Common myeloid progenitor, CD34-positive (primary cell): ENCODE measurements at regions not wholly inside any gene's neighbourhood (a gene's known extent, or its start where the extent isn't known, plus 50 kb on each side); places are given as distances from the start of the nearest gene placed in this dataset.

Experiments
- CTCF ChIA-PET: fragments of 350-600 bp; sonication (Branson Sonifier 250); formaldehyde crosslinking; loops from one replicate; lab custom pipeline; 2021; ENCODE audit warnings: antibody characterized with exemption; lab: Charles Lee
- POLR2A ChIA-PET: fragments of 350-600 bp; sonication (Branson Sonifier 250); formaldehyde crosslinking; loops from one replicate; lab custom pipeline; 2021; ENCODE audit warnings: antibody characterized with exemption; lab: Charles Lee
- DNase-seq, 3 donors: peaks; one replicate each; pipeline versions ENCODE4 v3.0.0 to v3.0.0-alpha.2; 2013
- H3K27ac ChIP-seq, 2 experiments: 1 replicate in 1 of 2; 2 replicates in 1 of 2; pipeline ENCODE4 v1.7.0; 2013; ENCODE audit warnings: inconsistent platforms in 2 of 2, low read length in 2 of 2, mild to moderate bottlenecking in 2 of 2, low read depth in 1 of 2, moderate library complexity in 1 of 2; ENCODE audit not compliant: severe bottlenecking in 2 of 2, insufficient read depth in 1 of 2, poor library complexity in 1 of 2
- H3K27me3 ChIP-seq, 5 experiments: replicated peaks in 2 of 5; 1 replicate in 3 of 5; 2 replicates in 2 of 5; pipeline versions ENCODE4 v1.6.1 to v1.7.0; 2013; ENCODE audit warnings: low read length in 4 of 5, mild to moderate bottlenecking in 2 of 5, moderate library complexity in 2 of 5, inconsistent platforms in 1 of 5; ENCODE audit not compliant: insufficient read depth in 5 of 5, control insufficient read depth in 4 of 5
- H3K36me3 ChIP-seq, 4 experiments: 1 replicate in 2 of 4; 2 replicates in 2 of 4; pipeline versions ENCODE4 v1.6.1 to v1.7.0; 2013; ENCODE audit warnings: low read length in 3 of 4, control low read depth in 1 of 4, mild to moderate bottlenecking in 1 of 4; ENCODE audit not compliant: control insufficient read depth in 4 of 4, insufficient read depth in 4 of 4
- H3K4me1 ChIP-seq, 4 experiments: 1 replicate in 3 of 4; 2 replicates in 1 of 4; pipeline versions ENCODE4 v1.6.1 to v1.7.1; 2013; ENCODE audit warnings: low read length in 3 of 4, mild to moderate bottlenecking in 3 of 4, control low read depth in 1 of 4, inconsistent platforms in 1 of 4, moderate library complexity in 1 of 4; ENCODE audit not compliant: control insufficient read depth in 4 of 4, insufficient read depth in 4 of 4; ENCODE audit errors: control extremely low read depth in 1 of 4
- H3K4me3 ChIP-seq, 7 experiments: 1 replicate in 4 of 7; 2 replicates in 3 of 7; pipeline versions ENCODE4 v1.5.1 to v1.7.0; 2013; ENCODE audit warnings: mild to moderate bottlenecking in 7 of 7, low read length in 6 of 7, moderate library complexity in 6 of 7, inconsistent platforms in 2 of 7, low read depth in 2 of 7, control low read depth in 1 of 7; ENCODE audit not compliant: insufficient read depth in 4 of 7, control insufficient read depth in 1 of 7; ENCODE audit errors: extremely low read depth in 1 of 7
- H3K9me3 ChIP-seq, 5 experiments: 1 replicate in 4 of 5; 2 replicates in 1 of 5; pipeline versions ENCODE4 v1.6.1 to v1.7.1; 2013; ENCODE audit warnings: low read length in 4 of 5, mild to moderate bottlenecking in 2 of 5, inconsistent platforms in 1 of 5, low read depth in 1 of 5, moderate library complexity in 1 of 5; ENCODE audit not compliant: control insufficient read depth in 4 of 5, insufficient read depth in 2 of 5; ENCODE audit errors: control extremely low read depth in 1 of 5
- WGBS: methylation state at CpG from one replicate; pipeline ENCODE4 v1.1.5; 2013; ENCODE audit not compliant: insufficient coverage; 5-methylcytosine and 5-hydroxymethylcytosine counted together

DNA sequence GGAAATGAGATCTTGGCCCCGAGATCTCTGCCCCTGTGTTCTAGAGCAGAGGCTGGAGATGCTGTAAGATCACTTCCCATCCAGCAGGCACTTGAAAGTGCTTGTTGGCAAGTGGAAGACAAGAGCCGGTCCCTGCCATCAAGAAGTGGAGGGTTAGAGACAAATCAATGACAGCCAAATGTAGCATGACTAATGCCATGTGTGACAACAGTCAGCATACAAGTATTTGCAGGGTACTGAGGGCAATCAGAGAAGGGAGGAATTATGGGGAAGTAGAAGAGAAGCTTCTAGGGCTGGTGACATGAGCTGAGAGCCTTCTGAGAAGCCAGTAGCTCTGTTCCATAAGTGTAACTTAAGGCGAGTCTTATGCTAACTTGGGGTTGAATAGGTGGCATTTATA is 58.6 kb downstream of the TMEM17 start:
- no peaks in the 10 kb centered on the region for H3K36me3 ChIP-seq
- H3K27ac ChIP-seq: no peak overlapping the region
- no peak overlapping the region for H3K4me3 ChIP-seq
- no peaks in the 10 kb centered on the region for H3K4me1 ChIP-seq
- ChIA-PET CTCF (interaction anchor here (1.0 to 1.9 kb wide), 4 partner anchors 7 to 14 kb away, joined by 3 to 13 read pairs (median 4); no protein-coding TSS in a partner anchor), POLR2A (no interaction called here)
- DNase-seq: no peak
- H3K27me3 ChIP-seq: no peaks in the 10 kb centered on the region
- no peaks in the 10 kb centered on the region for H3K9me3 ChIP-seq
- 100% methylated on average over 2 of the region's 3 CpGs for WGBS

DNA sequence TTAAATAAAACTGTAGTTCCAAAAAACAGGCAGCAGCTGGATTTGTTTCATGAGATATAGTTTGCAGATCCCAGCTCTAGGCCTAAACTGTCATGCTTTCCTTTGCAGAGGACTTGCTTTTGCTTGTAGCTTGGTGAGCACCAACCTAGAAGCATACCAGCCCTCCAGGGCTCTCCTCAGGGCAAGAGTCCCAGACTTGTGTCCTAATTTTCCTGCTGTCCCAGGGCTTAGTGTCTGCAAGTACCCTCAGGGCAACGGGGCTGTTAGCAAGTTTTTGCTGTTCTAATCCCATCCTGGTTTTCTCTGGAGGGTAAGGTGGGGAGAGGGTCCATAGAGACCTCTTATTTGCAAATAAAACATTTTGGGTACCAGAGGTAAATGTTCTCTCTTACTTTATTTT is 59.5 kb downstream of the TMEM17 start:
- Histone ChIP-seq H3K27me3 (no peaks in the 10 kb centered on the region), H3K27ac (no peak overlapping the region), H3K9me3 (no peaks in the 10 kb centered on the region), H3K4me1 (no peaks in the 10 kb centered on the region), H3K4me3 (no peak overlapping the region), H3K36me3 (no peaks in the 10 kb centered on the region)
- WGBS: no CpG with 5 or more reads among the region's 1 CpG
- DNase-seq: no peak
- POLR2A ChIA-PET: no interaction called here
- CTCF ChIA-PET: interaction anchor here (1.0 to 1.4 kb wide), 2 partner anchors 9 to 13 kb away, joined by 3 read pairs; no protein-coding TSS in a partner anchor

DNA sequence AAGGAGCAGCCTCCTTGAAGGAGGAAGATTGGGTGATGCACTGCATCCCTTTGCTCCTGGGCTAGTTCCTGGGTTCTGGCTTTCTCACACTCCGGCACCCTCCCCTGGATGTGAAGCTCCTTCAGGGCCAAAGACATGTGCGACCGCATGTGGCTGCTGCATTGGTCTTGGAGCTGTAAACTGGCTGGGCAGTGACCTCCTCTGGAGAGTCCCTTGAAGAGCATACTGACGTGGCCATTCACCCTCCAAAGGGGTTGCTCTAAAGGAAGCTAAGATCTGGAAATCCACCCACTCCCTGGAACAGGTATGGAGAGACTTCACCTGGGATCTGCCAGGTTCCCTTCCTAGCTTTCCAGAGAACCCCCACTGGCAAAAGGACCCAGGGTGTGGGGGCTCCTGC is 62.1 kb downstream of the TMEM17 start:
- POLR2A ChIA-PET: no interaction called here

DNA sequence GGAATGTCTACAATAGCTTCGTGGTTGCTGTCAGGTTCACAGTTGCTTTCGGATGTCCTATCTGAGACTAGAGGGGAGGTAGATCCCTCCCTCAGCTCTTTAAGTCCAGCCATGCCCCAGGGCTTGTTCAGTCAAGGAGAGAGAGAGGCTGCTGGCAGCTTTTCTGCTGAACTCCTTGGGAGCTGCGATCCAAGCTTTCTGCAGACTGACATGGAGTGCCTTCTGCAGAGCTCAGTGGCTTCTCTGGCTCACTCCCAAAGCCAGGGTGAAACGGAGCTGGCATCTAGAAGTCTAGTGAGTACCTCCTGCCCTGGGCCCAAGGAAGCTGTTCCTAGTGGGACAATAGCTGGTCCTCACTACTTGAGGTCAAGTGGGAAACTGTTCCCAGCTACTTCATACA is 62.5 kb downstream of the TMEM17 start:
- no peak overlapping the region for H3K27ac ChIP-seq
- 100% methylated on average over 4 of the region's 4 CpGs for WGBS
- no peaks in the 10 kb centered on the region for H3K27me3 ChIP-seq
- ChIA-PET CTCF (interaction anchor here (1.3 to 1.9 kb wide), 2 partner anchors 11 to 14 kb away, joined by 6 to 11 read pairs; no protein-coding TSS in a partner anchor), POLR2A (no interaction called here)
- peaks cover 0 to 4% (median 0%) of the 10 kb centered on the region in 4 experiments for H3K36me3 ChIP-seq
- no peaks in the 10 kb centered on the region for H3K9me3 ChIP-seq
- no peaks in the 10 kb centered on the region for H3K4me1 ChIP-seq
- no peak for DNase-seq
- H3K4me3 ChIP-seq: no peak overlapping the region

More for the DNA sequence above, 62.1 kb downstream of the TMEM17 start:
- no peaks in the 10 kb centered on the region for H3K9me3 ChIP-seq
- H3K36me3 ChIP-seq: peaks cover 0 to 4% (median 0%) of the 10 kb centered on the region in 4 experiments
- H3K27me3 ChIP-seq: no peaks in the 10 kb centered on the region
- DNase-seq: no peak
- H3K4me3 ChIP-seq: no peak overlapping the region
- no peaks in the 10 kb centered on the region for H3K4me1 ChIP-seq
- CTCF ChIA-PET: interaction anchor here (1.9 kb wide), 1 partner anchor 13 kb away, joined by 11 read pairs; no protein-coding TSS in a partner anchor
- H3K27ac ChIP-seq: no peak overlapping the region
- 97% methylated on average over 4 of the region's 4 CpGs for WGBS

DNA sequence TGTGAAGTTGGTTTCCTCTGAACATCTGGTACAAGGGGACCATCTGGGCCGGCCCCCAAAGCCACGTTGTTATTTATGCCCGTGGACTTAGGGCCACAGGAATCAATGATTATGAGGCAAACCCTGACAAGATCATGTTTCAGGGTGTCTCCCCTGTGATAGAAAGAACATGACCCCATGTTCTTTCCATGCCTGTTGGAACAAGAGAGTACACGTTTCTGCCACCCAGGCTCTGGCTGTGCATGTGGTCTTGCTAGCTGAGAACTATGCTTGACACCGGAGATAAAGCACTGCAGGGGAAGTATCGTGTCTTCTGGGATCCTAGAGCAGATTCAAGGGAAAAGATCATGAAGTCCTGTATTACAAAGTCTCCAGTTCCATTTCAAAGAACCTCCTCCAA is 64.2 kb downstream of the TMEM17 start:
- H3K4me1 ChIP-seq: no peaks in the 10 kb centered on the region
- peaks cover 0 to 4% (median 0%) of the 10 kb centered on the region in 4 experiments for H3K36me3 ChIP-seq
- WGBS: 96% methylated on average over 6 of the region's 6 CpGs
- no peak for DNase-seq
- H3K27ac ChIP-seq: no peak overlapping the region
- no peaks in the 10 kb centered on the region for H3K9me3 ChIP-seq
- POLR2A ChIA-PET: interaction anchor here (0.7 kb wide), 1 partner anchor 12 kb away, joined by 3 read pairs; no protein-coding TSS in a partner anchor
- CTCF ChIA-PET: no interaction called here
- no peak overlapping the region for H3K4me3 ChIP-seq
- no peaks in the 10 kb centered on the region for H3K27me3 ChIP-seq

DNA sequence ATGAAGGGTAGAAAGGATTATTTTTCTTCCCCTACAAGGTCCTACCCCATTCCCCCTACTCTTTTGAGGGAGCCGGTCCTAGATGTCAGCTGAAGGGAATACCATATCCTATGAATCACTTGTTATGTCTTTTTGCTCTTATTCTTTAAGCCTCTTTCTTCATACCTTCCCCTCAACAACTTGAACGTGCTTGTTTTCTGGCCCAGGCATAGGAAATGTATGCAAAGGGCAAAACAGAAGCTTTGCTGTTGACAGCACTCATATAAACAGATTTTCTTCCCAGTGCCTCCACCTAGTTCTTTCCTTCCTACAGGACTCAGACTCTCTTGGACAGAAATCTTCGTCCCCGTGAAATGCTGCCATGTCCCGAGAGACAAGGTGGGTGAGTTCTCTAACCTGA is 64.6 kb downstream of the TMEM17 start:
- peaks cover 0 to 4% (median 0%) of the 10 kb centered on the region in 4 experiments for H3K36me3 ChIP-seq
- H3K4me3 ChIP-seq: no peak overlapping the region
- H3K4me1 ChIP-seq: no peaks in the 10 kb centered on the region
- ChIA-PET POLR2A (interaction anchor here (0.7 kb wide), 1 partner anchor 12 kb away, joined by 3 read pairs; no protein-coding TSS in a partner anchor), CTCF (no interaction called here)
- no peaks in the 10 kb centered on the region for H3K27me3 ChIP-seq
- H3K9me3 ChIP-seq: no peaks in the 10 kb centered on the region
- H3K27ac ChIP-seq: no peak overlapping the region
- 92% methylated on average over 5 of the region's 5 CpGs for WGBS
- DNase-seq: no peak

DNA sequence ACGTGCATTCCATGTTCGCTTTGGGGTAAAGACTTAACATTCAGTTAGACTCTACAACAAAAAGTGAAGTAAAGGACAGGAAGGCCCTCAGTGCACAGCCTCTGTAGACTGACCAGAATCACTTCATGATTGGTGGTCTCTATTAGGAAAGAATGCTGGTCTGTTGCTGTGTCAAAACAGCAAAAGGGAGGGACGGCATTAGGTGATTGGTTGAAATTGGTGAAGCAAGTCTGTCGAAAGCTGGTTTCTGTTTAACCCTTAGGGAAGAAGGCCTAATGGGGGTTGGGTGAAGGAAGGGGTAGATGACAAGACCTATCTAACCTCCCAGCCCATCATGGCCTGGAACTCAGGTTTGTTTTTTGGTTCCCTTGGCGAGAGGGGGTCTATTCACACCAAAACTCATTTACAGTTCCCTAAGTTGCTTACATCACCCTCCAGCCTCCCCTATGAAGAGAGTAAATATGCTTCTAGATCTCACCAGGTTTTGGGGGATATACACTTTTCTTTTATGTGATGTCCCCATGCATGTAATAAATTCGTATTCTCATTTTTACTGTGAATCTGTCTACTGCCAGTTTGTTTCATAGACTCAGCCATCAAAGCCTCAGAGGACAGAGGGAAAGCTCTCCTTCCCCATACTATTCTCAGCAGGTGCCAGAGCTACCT is 65.6 kb downstream of the TMEM17 start:
- CTCF ChIA-PET: interaction anchor here (1.1 kb wide), 1 partner anchor 8 kb away, joined by 4 read pairs; no protein-coding TSS in a partner anchor
- no peak overlapping the region for H3K4me3 ChIP-seq
- no peaks in the 10 kb centered on the region for H3K27me3 ChIP-seq
- no peak overlapping the region for H3K27ac ChIP-seq
- no peaks in the 10 kb centered on the region for H3K9me3 ChIP-seq
- peaks cover 0 to 4% (median 0%) of the 10 kb centered on the region in 4 experiments for H3K36me3 ChIP-seq
- H3K4me1 ChIP-seq: no peaks in the 10 kb centered on the region
- POLR2A ChIA-PET: no interaction called here
- 100% methylated on average over 5 of the region's 6 CpGs for WGBS
- no peak for DNase-seq
